ENCODE measurements at regions not wholly inside any gene's neighbourhood (a gene's known extent, or its start where the extent isn't known, plus 50 kb on each side); places are given as distances from the start of the nearest gene placed in this dataset.
"Not testable (repeated sequence)": the region's sequence is repeated elsewhere in the genome, so short reads cannot be mapped to it uniquely, and the experiment has no call there.

- CTCF ChIA-PET = no interaction called here
- no peaks in the 10 kb centered on the region for H3K27me3 Mint-ChIP-seq (ENCODE audit: low read depth)
- peaks cover 7% of the 10 kb centered on the region for H3K36me3 Mint-ChIP-seq
- DNase-seq (ENCODE audit: low spot score) (no peak), ATAC-seq (no peak)
- TF ChIP-seq ZNF396 (CRISPR knock-in tag; IDR thresholded peaks at IDR 0.05; ENCODE audit: borderline replicate concordance) (no peak), JAZF1 (CRISPR knock-in tag; IDR thresholded peaks at IDR 0.05) (no peak), USF1 (CRISPR knock-in tag; IDR thresholded peaks at IDR 0.05) (no peak), CDX4 (CRISPR knock-in tag; IDR thresholded peaks at IDR 0.05; ENCODE audit: borderline replicate concordance) (no peak), ETV6 (CRISPR knock-in tag; IDR thresholded peaks at IDR 0.05) (no peak), PRRX2 (CRISPR knock-in tag; IDR thresholded peaks at IDR 0.05) (no peak), KAT7 (CRISPR knock-in tag; IDR thresholded peaks at IDR 0.05; ENCODE audit: borderline replicate concordance) (no peak), FOXP1 (CRISPR knock-in tag; IDR thresholded peaks at IDR 0.05; ENCODE audit: borderline replicate concordance) (no peak), GABPB1 (CRISPR knock-in tag; IDR thresholded peaks at IDR 0.05) (no peak), MXD4 (CRISPR knock-in tag; IDR thresholded peaks at IDR 0.05; ENCODE audit: borderline replicate concordance) (no peak)
- TF ChIP-seq, protein P1, sequence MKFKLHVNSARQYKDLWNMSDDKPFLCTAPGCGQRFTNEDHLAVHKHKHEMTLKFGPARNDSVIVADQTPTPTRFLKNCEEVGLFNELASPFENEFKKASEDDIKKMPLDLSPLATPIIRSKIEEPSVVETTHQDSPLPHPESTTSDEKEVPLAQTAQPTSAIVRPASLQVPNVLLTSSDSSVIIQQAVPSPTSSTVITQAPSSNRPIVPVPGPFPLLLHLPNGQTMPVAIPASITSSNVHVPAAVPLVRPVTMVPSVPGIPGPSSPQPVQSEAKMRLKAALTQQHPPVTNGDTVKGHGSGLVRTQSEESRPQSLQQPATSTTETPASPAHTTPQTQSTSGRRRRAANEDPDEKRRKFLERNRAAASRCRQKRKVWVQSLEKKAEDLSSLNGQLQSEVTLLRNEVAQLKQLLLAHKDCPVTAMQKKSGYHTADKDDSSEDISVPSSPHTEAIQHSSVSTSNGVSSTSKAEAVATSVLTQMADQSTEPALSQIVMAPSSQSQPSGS (CRISPR knock-in tag; IDR thresholded peaks at IDR 0.05; ENCODE audit: borderline replicate concordance, low read depth) = no peak
- TF ChIP-seq, protein P2, sequence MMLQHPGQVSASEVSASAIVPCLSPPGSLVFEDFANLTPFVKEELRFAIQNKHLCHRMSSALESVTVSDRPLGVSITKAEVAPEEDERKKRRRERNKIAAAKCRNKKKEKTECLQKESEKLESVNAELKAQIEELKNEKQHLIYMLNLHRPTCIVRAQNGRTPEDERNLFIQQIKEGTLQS (CRISPR knock-in tag; conservative IDR thresholded peaks at IDR 0.05) = no peak
- TF ChIP-seq, protein P3, sequence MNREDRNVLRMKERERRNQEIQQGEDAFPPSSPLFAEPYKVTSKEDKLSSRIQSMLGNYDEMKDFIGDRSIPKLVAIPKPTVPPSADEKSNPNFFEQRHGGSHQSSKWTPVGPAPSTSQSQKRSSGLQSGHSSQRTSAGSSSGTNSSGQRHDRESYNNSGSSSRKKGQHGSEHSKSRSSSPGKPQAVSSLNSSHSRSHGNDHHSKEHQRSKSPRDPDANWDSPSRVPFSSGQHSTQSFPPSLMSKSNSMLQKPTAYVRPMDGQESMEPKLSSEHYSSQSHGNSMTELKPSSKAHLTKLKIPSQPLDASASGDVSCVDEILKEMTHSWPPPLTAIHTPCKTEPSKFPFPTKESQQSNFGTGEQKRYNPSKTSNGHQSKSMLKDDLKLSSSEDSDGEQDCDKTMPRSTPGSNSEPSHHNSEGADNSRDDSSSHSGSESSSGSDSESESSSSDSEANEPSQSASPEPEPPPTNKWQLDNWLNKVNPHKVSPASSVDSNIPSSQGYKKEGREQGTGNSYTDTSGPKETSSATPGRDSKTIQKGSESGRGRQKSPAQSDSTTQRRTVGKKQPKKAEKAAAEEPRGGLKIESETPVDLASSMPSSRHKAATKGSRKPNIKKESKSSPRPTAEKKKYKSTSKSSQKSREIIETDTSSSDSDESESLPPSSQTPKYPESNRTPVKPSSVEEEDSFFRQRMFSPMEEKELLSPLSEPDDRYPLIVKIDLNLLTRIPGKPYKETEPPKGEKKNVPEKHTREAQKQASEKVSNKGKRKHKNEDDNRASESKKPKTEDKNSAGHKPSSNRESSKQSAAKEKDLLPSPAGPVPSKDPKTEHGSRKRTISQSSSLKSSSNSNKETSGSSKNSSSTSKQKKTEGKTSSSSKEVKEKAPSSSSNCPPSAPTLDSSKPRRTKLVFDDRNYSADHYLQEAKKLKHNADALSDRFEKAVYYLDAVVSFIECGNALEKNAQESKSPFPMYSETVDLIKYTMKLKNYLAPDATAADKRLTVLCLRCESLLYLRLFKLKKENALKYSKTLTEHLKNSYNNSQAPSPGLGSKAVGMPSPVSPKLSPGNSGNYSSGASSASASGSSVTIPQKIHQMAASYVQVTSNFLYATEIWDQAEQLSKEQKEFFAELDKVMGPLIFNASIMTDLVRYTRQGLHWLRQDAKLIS (CRISPR knock-in tag; IDR thresholded peaks at IDR 0.05; ENCODE audit: borderline replicate concordance) = no peak
- TF ChIP-seq, protein P4, sequence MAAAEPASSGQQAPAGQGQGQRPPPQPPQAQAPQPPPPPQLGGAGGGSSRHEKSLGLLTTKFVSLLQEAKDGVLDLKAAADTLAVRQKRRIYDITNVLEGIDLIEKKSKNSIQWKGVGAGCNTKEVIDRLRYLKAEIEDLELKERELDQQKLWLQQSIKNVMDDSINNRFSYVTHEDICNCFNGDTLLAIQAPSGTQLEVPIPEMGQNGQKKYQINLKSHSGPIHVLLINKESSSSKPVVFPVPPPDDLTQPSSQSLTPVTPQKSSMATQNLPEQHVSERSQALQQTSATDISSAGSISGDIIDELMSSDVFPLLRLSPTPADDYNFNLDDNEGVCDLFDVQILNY (CRISPR knock-in tag; IDR thresholded peaks at IDR 0.05) = no peak
- H3K27ac Mint-ChIP-seq = no peak overlapping the region
- peaks cover 5% of the 10 kb centered on the region; the same call in 1 of the 2 replicates for H3K4me1 Mint-ChIP-seq
- no peak overlapping the region for H3K4me3 Mint-ChIP-seq
- H3K9me3 Mint-ChIP-seq = peaks cover 18% of the 10 kb centered on the region
- POLR2A ChIA-PET = no interaction called here
Observed at GRCh38 chr2:109722026-109722425, 72.1 kb upstream of the RGPD5 start.

GRCh38 chr2:109722640-109723039, 71.5 kb upstream of the RGPD5 start:
- ATAC-seq; H3K36me3 Mint-ChIP-seq; DNase-seq (ENCODE audit: low spot score); H3K27ac Mint-ChIP-seq; CTCF ChIA-PET; H3K27me3 Mint-ChIP-seq (ENCODE audit: low read depth); POLR2A ChIA-PET; H3K4me3 Mint-ChIP-seq; H3K4me1 Mint-ChIP-seq: not testable (repeated sequence)
- peaks cover 18% of the 10 kb centered on the region for H3K9me3 Mint-ChIP-seq

GRCh38 chr2:109723153-109723552, 71.0 kb upstream of the RGPD5 start:
- ATAC-seq; CTCF ChIA-PET; H3K4me1 Mint-ChIP-seq; H3K27me3 Mint-ChIP-seq (ENCODE audit: low read depth); H3K27ac Mint-ChIP-seq; H3K4me3 Mint-ChIP-seq; DNase-seq (ENCODE audit: low spot score); POLR2A ChIA-PET; H3K36me3 Mint-ChIP-seq: not testable (repeated sequence)
- peaks cover 14% of the 10 kb centered on the region for H3K9me3 Mint-ChIP-seq
